HS-5 (cell line): ENCODE measurements at regions not wholly inside any gene's neighbourhood (a gene's known extent, or its start where the extent isn't known, plus 50 kb on each side); places are given as distances from the start of the nearest gene placed in this dataset.

Experiments used
- DNase-seq: peaks from one replicate; pipeline ENCODE4 v3.0.0-alpha.2; 2012; ENCODE audit warnings: low read depth

- DNase-seq, result peak; percentile 19
Observed at GRCh38 chr4:4693258-4693657, 151.4 kb upstream of the STX18 start.

- DNase-seq, result no peak
Observed at GRCh38 chr4:4690854-4691253, 149.0 kb upstream of the STX18 start.

GRCh38 chr4:4689694-4690440, 148.0 kb upstream of the STX18 start:
- DNase-seq, result no peak

- no peak for DNase-seq
Observed at GRCh38 chr4:4687935-4688727, 146.3 kb upstream of the STX18 start.

GRCh38 chr4:4687100-4687499, 145.3 kb upstream of the STX18 start:
- no peak for DNase-seq

GRCh38 chr4:4685810-4686795, 144.3 kb upstream of the STX18 start:
- DNase-seq, result no peak

- DNase-seq, result no peak
Observed at GRCh38 chr4:4681653-4682052, 139.8 kb upstream of the STX18 start.

GRCh38 chr4:4680758-4681157, 138.9 kb upstream of the STX18 start:
- DNase-seq, result no peak

- no peak for DNase-seq
Observed at GRCh38 chr4:4680243-4680642, 138.4 kb upstream of the STX18 start.

GRCh38 chr4:4677556-4678522, 136.0 kb upstream of the STX18 start:
- DNase-seq, result no peak

GRCh38 chr4:4675641-4676040, 133.8 kb upstream of the STX18 start:
- DNase-seq, result no peak

GRCh38 chr4:4675051-4675581, 133.3 kb upstream of the STX18 start:
- DNase-seq, result no peak

- DNase-seq, result no peak
Observed at GRCh38 chr4:4673070-4673469, 131.2 kb upstream of the STX18 start.

- no peak for DNase-seq
Observed at GRCh38 chr4:4672402-4672801, 130.6 kb upstream of the STX18 start.

- DNase-seq, result no peak
Observed at GRCh38 chr4:4671774-4672349, 130.0 kb upstream of the STX18 start.

- no peak for DNase-seq
Observed at GRCh38 chr4:4670869-4671268, 129.0 kb upstream of the STX18 start.

- DNase-seq, result no peak
Observed at GRCh38 chr4:4668355-4669210, 126.7 kb upstream of the STX18 start.

- no peak for DNase-seq
Observed at GRCh38 chr4:4667622-4668081, 125.8 kb upstream of the STX18 start.
